ENCODE measurements at regions not wholly inside any gene's neighbourhood (a gene's known extent, or its start where the extent isn't known, plus 50 kb on each side); places are given as distances from the start of the nearest gene placed in this dataset.
"Not testable (repeated sequence)": the region's sequence is repeated elsewhere in the genome, so short reads cannot be mapped to it uniquely, and the experiment has no call there.

GRCh38 chr10:81594991-81595390 is 280.0 kb upstream of the NRG3 start:
- no peak for TF ChIP-seq POLR2AphosphoS5 (IDR thresholded peaks at IDR 0.05; ENCODE audit: low read depth)
- no peak for TF ChIP-seq CTCF (IDR thresholded peaks at IDR 0.05; ENCODE audit: insufficient read depth, low read length)
- DNase-seq (ENCODE audit: low read depth in 1 of 2, low spot score in 1 of 2), result no peak
- no peak overlapping the region for H3K27ac ChIP-seq (replicated peaks)
- no peak overlapping the region for H3K4me3 ChIP-seq (replicated peaks; ENCODE audit: insufficient read depth, low read length)
- no peaks in the 10 kb centered on the region for H3K27me3 ChIP-seq (ENCODE audit: insufficient read depth, poor library complexity, severe bottlenecking)

GRCh38 chr10:81600185-81600584 is 274.8 kb upstream of the NRG3 start:
- H3K27me3 ChIP-seq (ENCODE audit: insufficient read depth, poor library complexity, severe bottlenecking), result no peaks in the 10 kb centered on the region
- no peak for TF ChIP-seq POLR2AphosphoS5 (IDR thresholded peaks at IDR 0.05; ENCODE audit: low read depth)
- TF ChIP-seq SPI1 (IDR thresholded peaks at IDR 0.05; ENCODE audit: borderline replicate concordance, low read depth), result no peak
- no peak for TF ChIP-seq REST (IDR thresholded peaks at IDR 0.05; ENCODE audit: insufficient replicate concordance, low read depth)
- no peak for TF ChIP-seq CTCF (IDR thresholded peaks at IDR 0.05; ENCODE audit: insufficient read depth, low read length)
- TF ChIP-seq GABPA (IDR thresholded peaks at IDR 0.05; ENCODE audit: low read depth), result no peak
- no peak overlapping the region for H3K4me3 ChIP-seq (replicated peaks; ENCODE audit: insufficient read depth, low read length)
- no peak overlapping the region for H3K27ac ChIP-seq (replicated peaks)
- no peak for DNase-seq (ENCODE audit: low read depth in 1 of 2, low spot score in 1 of 2)

GRCh38 chr10:81603106-81603620 is 271.8 kb upstream of the NRG3 start:
- DNase-seq (ENCODE audit: low read depth in 1 of 2, low spot score in 1 of 2), result no peak
- no peak overlapping the region for H3K4me3 ChIP-seq (replicated peaks; ENCODE audit: insufficient read depth, low read length)
- no peak for TF ChIP-seq SPI1 (IDR thresholded peaks at IDR 0.05; ENCODE audit: borderline replicate concordance, low read depth)
- no peak for TF ChIP-seq GABPA (IDR thresholded peaks at IDR 0.05; ENCODE audit: low read depth)
- TF ChIP-seq REST (IDR thresholded peaks at IDR 0.05; ENCODE audit: insufficient replicate concordance, low read depth), result no peak
- TF ChIP-seq CTCF (IDR thresholded peaks at IDR 0.05; ENCODE audit: insufficient read depth, low read length), result no peak
- TF ChIP-seq POLR2AphosphoS5 (IDR thresholded peaks at IDR 0.05; ENCODE audit: low read depth), result no peak

GRCh38 chr10:81644485-81644884 is 230.5 kb upstream of the NRG3 start:
- H3K27ac ChIP-seq (replicated peaks); DNase-seq (ENCODE audit: low read depth in 1 of 2, low spot score in 1 of 2); H3K4me3 ChIP-seq (replicated peaks; ENCODE audit: insufficient read depth, low read length); H3K27me3 ChIP-seq (ENCODE audit: insufficient read depth, poor library complexity, severe bottlenecking): not testable (repeated sequence)

More at GRCh38 chr10:81603106-81603620, 271.8 kb upstream of the NRG3 start:
- H3K27ac ChIP-seq (replicated peaks), result no peak overlapping the region
- H3K27me3 ChIP-seq (ENCODE audit: insufficient read depth, poor library complexity, severe bottlenecking), result no peaks in the 10 kb centered on the region

Measured in HL-60 (cell line).